K562 (cell line): ENCODE measurements at regions not wholly inside any gene's neighbourhood (a gene's known extent, or its start where the extent isn't known, plus 50 kb on each side); places are given as distances from the start of the nearest gene placed in this dataset.

ENCODE experiments used
- CBX8 ChIP-seq: fragments of 200-600 bp; sonication (generic); IDR thresholded peaks from 2 replicates; pipeline ENCODE4 v1.6.1; 2012; ENCODE audit warnings: borderline replicate concordance, mixed run types, low read depth, mild to moderate bottlenecking, moderate library complexity, mixed read lengths, low read length, control low read depth, inconsistent platforms; ENCODE audit not compliant: poor library complexity, severe bottlenecking; ENCODE audit errors: extremely low read depth
- CHD2 ChIP-seq: IDR thresholded peaks from 2 replicates; pipeline ENCODE4 v1.6.1; 2011; ENCODE audit warnings: low read depth, low read length
- HDAC1 ChIP-seq, 2 experiments: fragments of 450-650 bp; IDR thresholded peaks; 2 replicates each; pipeline ENCODE4 v1.6.1; 2016 to 2017; ENCODE audit warnings: inconsistent platforms in 1 of 2, mild to moderate bottlenecking in 1 of 2, moderate library complexity in 1 of 2
- HDAC8 ChIP-seq: fragments of 450-650 bp; IDR thresholded peaks from 2 replicates; pipeline ENCODE4 v1.6.1; 2016; ENCODE audit warnings: mild to moderate bottlenecking, missing genetic modification characterization, moderate library complexity, missing compliant biosample characterization
- HLTF ChIP-seq: fragments of 450-650 bp; IDR thresholded peaks from 2 replicates; pipeline ENCODE4 v1.6.1; 2016
- JUN ChIP-seq, 2 experiments: sonication (generic) in 1 of 2; formaldehyde crosslinking in 1 of 2; IDR thresholded peaks; 2 replicates each; pipeline versions ENCODE4 v1.6.1 to v1.8.0; 2012 to 2022; ENCODE audit warnings: borderline replicate concordance in 2 of 2, mild to moderate bottlenecking in 2 of 2, improper control_type of control experiment in 1 of 2, low read depth in 1 of 2, low read length in 1 of 2, missing genetic modification reagents in 1 of 2
- JUND ChIP-seq, 2 experiments: IDR thresholded peaks; 2 replicates in 1 of 2; 3 replicates in 1 of 2; pipeline ENCODE4 v1.6.1; 2011; ENCODE audit warnings: borderline replicate concordance in 2 of 2, low read depth in 2 of 2, low read length in 2 of 2, improper control_type of control experiment in 1 of 2, missing biosample characterization in 1 of 2, missing genetic modification characterization in 1 of 2, missing genetic modification reagents in 1 of 2
- KLF13 ChIP-seq: fragments of 450-650 bp; IDR thresholded peaks from 2 replicates; pipeline ENCODE4 v1.6.1; 2016; ENCODE audit warnings: missing genetic modification characterization, low read depth, mild to moderate bottlenecking, missing compliant biosample characterization, moderate library complexity, borderline replicate concordance
- PKNOX1 ChIP-seq: fragments of 450-650 bp; IDR thresholded peaks from 2 replicates; pipeline ENCODE4 v1.6.1; 2016
- RHOXF2B ChIP-seq: fragments of 250-450 bp; sonication (Bioruptor Pico); conservative IDR thresholded peaks from 2 replicates; pipeline ENCODE4 v1.5.1; 2021
- SMAD4 ChIP-seq: fragments of 250-450 bp; sonication (Bioruptor Pico); conservative IDR thresholded peaks from 2 replicates; pipeline ENCODE4 v1.8.0; 2021; ENCODE audit warnings: inconsistent platforms, mild to moderate bottlenecking, moderate library complexity
- STAT5A ChIP-seq: IDR thresholded peaks from 2 replicates; pipeline ENCODE4 v1.6.1; 2012; ENCODE audit warnings: low read length, inconsistent platforms, borderline replicate concordance
- TAF7 ChIP-seq: fragments of 450-650 bp; IDR thresholded peaks from 2 replicates; pipeline ENCODE4 v1.6.1; 2016; ENCODE audit warnings: missing genetic modification characterization, missing compliant biosample characterization
- TEAD2 ChIP-seq: fragments of 450-650 bp; IDR thresholded peaks from 2 replicates; pipeline ENCODE4 v1.6.1; 2016; ENCODE audit warnings: missing genetic modification characterization, control low read depth, missing compliant biosample characterization
- THRAP3 ChIP-seq: fragments of 450-650 bp; IDR thresholded peaks from 2 replicates; pipeline ENCODE4 v1.6.1; 2016; ENCODE audit warnings: mild to moderate bottlenecking, inconsistent platforms, borderline replicate concordance
- ZBTB17 ChIP-seq: fragments of 450-650 bp; formaldehyde crosslinking; IDR thresholded peaks from 2 replicates; pipeline ENCODE4 v1.4.0; 2020; ENCODE audit warnings: mild to moderate bottlenecking
- ZNF134 ChIP-seq: fragments of 250-450 bp; sonication (Bioruptor Pico); conservative IDR thresholded peaks from 2 replicates; pipeline ENCODE4 v1.4.0; 2020
- ZNF311 ChIP-seq: fragments of 250-450 bp; sonication (Bioruptor Pico); IDR thresholded peaks from 2 replicates; pipeline ENCODE4 v1.4.0; 2020; ENCODE audit warnings: mild to moderate bottlenecking, moderate library complexity
- ZNF347 ChIP-seq: fragments of 450-650 bp; formaldehyde crosslinking; IDR thresholded peaks from 2 replicates; pipeline ENCODE4 v1.4.0; 2020; ENCODE audit warnings: low read depth, mild to moderate bottlenecking, moderate library complexity
- ZNF583 ChIP-seq: fragments of 250-450 bp; sonication (Bioruptor Pico); IDR thresholded peaks from 2 replicates; pipeline ENCODE4 v1.4.0; 2020
- ZNF668 ChIP-seq: fragments of 250-450 bp; sonication (Bioruptor Pico); IDR thresholded peaks from 2 replicates; pipeline ENCODE4 v1.8.0; 2022; ENCODE audit warnings: mild to moderate bottlenecking, inconsistent platforms
- TF ChIP-seq, protein P1 (sequence below), 2 experiments: IDR thresholded peaks; 2 replicates each; pipeline ENCODE4 v1.6.1; 2011; ENCODE audit warnings: borderline replicate concordance in 1 of 2, control low read depth in 1 of 2, low read depth in 1 of 2, low read length in 1 of 2, mild to moderate bottlenecking in 1 of 2, mixed read lengths in 1 of 2, moderate library complexity in 1 of 2; ENCODE audit not compliant: insufficient read depth in 1 of 2, insufficient read length in 1 of 2, poor library complexity in 1 of 2, severe bottlenecking in 1 of 2; ENCODE audit errors: extremely low read depth in 1 of 2
- TF ChIP-seq, protein P2 (sequence below), 2 experiments: fragments of 250-450 bp in 1 of 2; fragments of 450-650 bp in 1 of 2; sonication (Bioruptor Pico) in 1 of 2; IDR thresholded peaks; 2 replicates each; pipeline versions ENCODE4 v1.6.1 to v1.8.0; 2016 to 2021; ENCODE audit warnings: mild to moderate bottlenecking in 2 of 2, moderate library complexity in 2 of 2, missing compliant biosample characterization in 1 of 2, missing genetic modification characterization in 1 of 2

DNA sequence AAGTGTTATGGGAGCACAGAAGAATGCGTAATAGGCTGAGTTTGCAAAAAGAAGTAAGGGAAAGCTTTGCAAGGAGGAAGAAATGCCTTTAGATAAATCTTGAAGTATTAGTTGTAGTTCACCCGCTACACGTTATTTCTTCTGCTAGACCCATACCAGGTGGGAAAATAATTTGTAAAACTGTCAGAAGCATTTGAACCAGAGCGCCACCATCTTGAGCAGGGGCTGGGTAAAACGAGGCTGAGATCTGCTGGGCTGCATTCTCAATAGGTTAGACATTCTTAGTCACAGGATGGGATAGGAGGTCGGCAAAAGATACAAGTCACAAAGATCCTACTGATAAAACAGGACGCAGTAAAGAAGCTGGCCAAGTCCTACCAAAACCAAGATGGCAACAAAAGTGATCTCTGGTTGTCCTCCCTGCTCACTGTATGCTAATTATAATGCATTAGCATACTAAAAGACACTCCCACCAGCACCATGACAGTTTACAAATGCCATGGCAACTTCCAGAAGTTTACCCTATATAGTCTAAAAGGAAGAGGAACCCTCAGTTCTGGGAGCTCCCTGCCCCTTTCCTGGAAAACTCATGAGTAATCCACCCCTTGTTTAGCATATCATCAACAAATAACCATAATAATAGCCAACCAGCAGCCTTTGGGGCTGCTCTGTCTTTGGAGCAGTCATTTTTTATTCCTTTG is 50.0 kb upstream of the ZNF280D start (continued):
- TF ChIP-seq HDAC1 (IDR thresholded peaks at IDR 0.05) (no peak), TEAD2 (tag) (peak; percentile 86), ZNF583 (peak; percentile 95), HLTF (no peak), ZNF134 (peak; percentile 82), THRAP3 (no peak), RHOXF2B (peak; percentile 89; the same call in 1 of the 2 replicates), SMAD4 (CRISPR knock-in tag) (peak; percentile 98), CBX8 (no peak), JUN (IDR thresholded peaks at IDR 0.05; ENCODE audit: borderline replicate concordance, low read depth, low read length) (peak; percentile 44; the same call in 1 of the 2 replicates), JUN (CRISPR knock-in tag; IDR thresholded peaks at IDR 0.05; ENCODE audit: borderline replicate concordance) (no peak), ZNF311 (CRISPR knock-in tag) (peak; percentile 99), CHD2 (no peak), ZBTB17 (peak; percentile 96), KLF13 (tag) (peak; percentile 85), TAF7 (tag) (peak; percentile 91), ZNF347 (CRISPR knock-in tag) (no peak), STAT5A (peak; percentile 84), ZNF668 (peak; percentile 95), HDAC8 (tag) (peak; percentile 98), PKNOX1 (0 out of 2 replicates have a peak, but pooled peaks have one; percentile 37), JUND (IDR thresholded peaks at IDR 0.05; ENCODE audit: borderline replicate concordance, low read depth, low read length) (peak; percentile 65; the same call in 1 of the 2 replicates), JUND (tag; IDR thresholded peaks at IDR 0.05; ENCODE audit: borderline replicate concordance, low read depth, low read length) (peak; percentile 43; the same call in 1 of the 3 replicates)
- TF ChIP-seq, protein P1, sequence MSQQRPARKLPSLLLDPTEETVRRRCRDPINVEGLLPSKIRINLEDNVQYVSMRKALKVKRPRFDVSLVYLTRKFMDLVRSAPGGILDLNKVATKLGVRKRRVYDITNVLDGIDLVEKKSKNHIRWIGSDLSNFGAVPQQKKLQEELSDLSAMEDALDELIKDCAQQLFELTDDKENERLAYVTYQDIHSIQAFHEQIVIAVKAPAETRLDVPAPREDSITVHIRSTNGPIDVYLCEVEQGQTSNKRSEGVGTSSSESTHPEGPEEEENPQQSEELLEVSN (IDR thresholded peaks at IDR 0.05; ENCODE audit: borderline replicate concordance in 1 of 2, extremely low read depth in 1 of 2, insufficient read depth in 1 of 2, insufficient read length in 1 of 2, low read depth in 1 of 2, low read length in 1 of 2, poor library complexity in 1 of 2, severe bottlenecking in 1 of 2) = no peak
- TF ChIP-seq, protein P2, sequence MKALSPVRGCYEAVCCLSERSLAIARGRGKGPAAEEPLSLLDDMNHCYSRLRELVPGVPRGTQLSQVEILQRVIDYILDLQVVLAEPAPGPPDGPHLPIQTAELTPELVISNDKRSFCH (CRISPR knock-in tag; IDR thresholded peaks at IDR 0.05) = peak; percentile 83
- TF ChIP-seq, protein P2 (tag; IDR thresholded peaks at IDR 0.05) = peak; percentile 99
